Thoracic aorta (tissue), 2 donors: ENCODE measurements at regions not wholly inside any gene's neighbourhood (a gene's known extent, or its start where the extent isn't known, plus 50 kb on each side); places are given as distances from the start of the nearest gene placed in this dataset.

Experiments used
- ATAC-seq: fragments of 150-250 bp; one replicate; pipeline ENCODE4 v1.8.0; 2017; ENCODE audit warnings: low read depth; ENCODE audit not compliant: insufficient number of reproducible peaks, low FRiP score
- DNase-seq: peaks from one replicate; pipeline ENCODE4 v3.0.0-alpha.2; 2020; ENCODE audit warnings: low spot score
- H3K27ac ChIP-seq, 2 donors: fragments of 200-600 bp; sonication (generic); 1 replicate in 1 of 2; 2 replicates in 1 of 2; pipeline ENCODE4 v1.5.1; 2016; ENCODE audit warnings: mild to moderate bottlenecking in 2 of 2, moderate library complexity in 2 of 2
- H3K27me3 ChIP-seq: fragments of 200-600 bp; sonication (generic); replicated peaks from 2 replicates; pipeline ENCODE4 v1.6.0; 2016; ENCODE audit warnings: mild to moderate bottlenecking; ENCODE audit not compliant: insufficient read depth
- H3K36me3 ChIP-seq: fragments of 200-600 bp; sonication (generic); one replicate; pipeline ENCODE4 v1.5.1; 2016
- H3K4me1 ChIP-seq, 2 donors: fragments of 200-600 bp; sonication (generic); 1 replicate in 1 of 2; 2 replicates in 1 of 2; pipeline versions ENCODE4 v1.5.1 to v1.6.0; 2016; ENCODE audit warnings: low read depth in 2 of 2, mild to moderate bottlenecking in 1 of 2; ENCODE audit not compliant: control insufficient read depth in 1 of 2
- H3K4me3 ChIP-seq: fragments of 200-600 bp; sonication (generic); 2 replicates; pipeline ENCODE4 v1.5.1; 2016; ENCODE audit warnings: mild to moderate bottlenecking
- H3K9me3 ChIP-seq: fragments of 200-600 bp; sonication (generic); 2 replicates; pipeline ENCODE4 v1.5.1; 2016
- TF ChIP-seq, protein P1 (sequence below): fragments of 200-600 bp; sonication (generic); IDR thresholded peaks from one replicate; pipeline ENCODE4 v1.5.1; 2019; ENCODE audit warnings: antibody characterized with exemption

DNA sequence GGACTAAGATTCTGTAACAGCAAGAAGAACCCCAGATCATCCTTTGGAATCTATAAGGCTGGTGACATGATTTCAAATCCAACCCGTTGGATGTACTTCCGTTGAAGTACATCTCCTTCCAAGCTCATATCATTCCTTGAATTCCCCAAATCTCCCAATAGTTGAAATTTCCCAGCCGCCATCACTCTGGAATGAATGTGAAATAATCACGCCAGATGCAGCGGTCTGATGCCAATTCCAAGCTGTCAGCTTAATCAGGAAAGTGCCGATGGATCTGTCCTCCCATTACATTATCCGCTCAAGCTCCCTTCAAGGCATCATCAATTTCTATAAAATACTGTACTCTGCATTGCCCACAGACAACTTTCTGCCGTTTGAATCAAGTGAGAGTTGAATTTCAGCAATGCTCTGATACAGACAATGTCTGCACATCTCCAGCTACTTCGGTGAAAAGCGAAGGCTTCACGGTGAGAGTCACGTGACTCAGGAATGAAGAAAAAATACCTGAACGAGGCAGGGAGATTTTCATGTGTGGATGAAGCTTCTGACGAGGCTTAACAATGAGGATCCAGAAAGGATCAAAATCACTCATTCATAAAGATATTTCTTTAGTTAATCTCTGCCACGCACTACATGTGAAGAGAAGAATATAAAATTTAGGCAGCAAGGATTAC lies 663.9 kb downstream of the AJAP1 start:
- no peak overlapping the region for H3K27ac ChIP-seq
- ATAC-seq (no peak), DNase-seq (no peak)
- H3K9me3 ChIP-seq: no peaks in the 10 kb centered on the region
- no peaks in the 10 kb centered on the region for H3K27me3 ChIP-seq
- no peaks in the 10 kb centered on the region for H3K36me3 ChIP-seq
- no peak overlapping the region for H3K4me3 ChIP-seq
- TF ChIP-seq, protein P1, sequence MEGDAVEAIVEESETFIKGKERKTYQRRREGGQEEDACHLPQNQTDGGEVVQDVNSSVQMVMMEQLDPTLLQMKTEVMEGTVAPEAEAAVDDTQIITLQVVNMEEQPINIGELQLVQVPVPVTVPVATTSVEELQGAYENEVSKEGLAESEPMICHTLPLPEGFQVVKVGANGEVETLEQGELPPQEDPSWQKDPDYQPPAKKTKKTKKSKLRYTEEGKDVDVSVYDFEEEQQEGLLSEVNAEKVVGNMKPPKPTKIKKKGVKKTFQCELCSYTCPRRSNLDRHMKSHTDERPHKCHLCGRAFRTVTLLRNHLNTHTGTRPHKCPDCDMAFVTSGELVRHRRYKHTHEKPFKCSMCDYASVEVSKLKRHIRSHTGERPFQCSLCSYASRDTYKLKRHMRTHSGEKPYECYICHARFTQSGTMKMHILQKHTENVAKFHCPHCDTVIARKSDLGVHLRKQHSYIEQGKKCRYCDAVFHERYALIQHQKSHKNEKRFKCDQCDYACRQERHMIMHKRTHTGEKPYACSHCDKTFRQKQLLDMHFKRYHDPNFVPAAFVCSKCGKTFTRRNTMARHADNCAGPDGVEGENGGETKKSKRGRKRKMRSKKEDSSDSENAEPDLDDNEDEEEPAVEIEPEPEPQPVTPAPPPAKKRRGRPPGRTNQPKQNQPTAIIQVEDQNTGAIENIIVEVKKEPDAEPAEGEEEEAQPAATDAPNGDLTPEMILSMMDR: no peak
- H3K4me1 ChIP-seq: no peaks in the 10 kb centered on the region

DNA sequence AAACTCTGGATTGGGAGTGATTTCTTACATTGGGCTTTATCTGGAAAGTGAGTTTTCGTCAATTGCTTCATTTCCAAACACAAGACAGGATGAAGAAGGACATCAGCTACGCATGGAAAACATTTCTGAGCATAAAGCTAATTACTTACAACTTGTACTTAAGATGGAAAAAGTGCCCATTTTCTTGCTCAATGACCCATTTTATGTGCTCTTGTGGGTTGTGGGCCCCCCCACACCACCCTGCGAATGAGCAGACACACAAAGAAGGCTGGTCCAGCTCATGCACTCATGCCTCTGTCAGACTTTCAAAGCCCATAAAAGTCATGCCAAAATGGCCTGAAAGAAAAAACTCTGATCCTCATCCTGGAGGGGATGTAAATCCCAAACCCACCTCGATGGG lies 663.0 kb downstream of the AJAP1 start:
- Histone ChIP-seq H3K4me3 (no peak overlapping the region), H3K27ac (no peak overlapping the region), H3K4me1 (no peaks in the 10 kb centered on the region), H3K27me3 (no peaks in the 10 kb centered on the region), H3K9me3 (no peaks in the 10 kb centered on the region), H3K36me3 (no peaks in the 10 kb centered on the region)
- DNase-seq (no peak), ATAC-seq (no peak)
- TF ChIP-seq, protein P1: no peak

DNA sequence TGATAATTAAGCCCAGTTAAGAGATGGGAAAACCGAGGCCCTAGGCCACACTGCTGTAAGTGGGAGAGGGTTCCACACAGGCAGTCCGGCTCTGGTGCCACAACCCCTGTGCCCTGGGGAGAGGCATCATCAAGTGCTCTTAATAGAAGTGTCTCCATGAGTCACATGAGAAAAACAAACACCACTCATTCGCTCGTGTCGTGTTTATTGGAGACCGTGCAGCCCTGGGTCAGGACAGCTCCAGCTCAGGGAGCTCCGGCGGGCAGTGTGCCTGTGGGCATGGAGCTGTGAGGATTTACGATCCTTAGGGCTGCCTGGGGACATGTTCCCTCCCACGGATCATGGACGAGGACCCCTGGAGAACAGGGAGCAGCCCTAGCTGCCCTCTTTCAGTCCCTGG lies 658.5 kb downstream of the AJAP1 start:
- no peak for ATAC-seq
- no peaks in the 10 kb centered on the region for H3K9me3 ChIP-seq

DNA sequence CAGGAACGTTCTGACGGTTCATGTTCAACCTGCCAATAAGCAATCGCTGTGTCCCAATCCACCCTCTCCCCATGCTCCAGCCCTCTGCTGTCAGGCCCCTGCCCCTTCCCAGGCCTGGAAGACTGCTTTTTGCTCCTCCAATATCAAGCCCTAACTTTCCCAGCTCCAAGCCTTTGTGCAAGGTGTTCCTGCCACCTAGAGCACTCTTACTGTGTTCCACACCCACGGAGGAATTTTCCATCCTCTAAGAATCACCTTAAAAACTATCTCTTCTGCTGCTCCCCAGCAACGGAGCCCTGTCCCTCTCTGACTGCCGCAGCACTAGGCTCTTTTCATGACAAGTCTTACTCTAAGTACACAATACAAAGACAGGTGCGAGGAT lies 657.9 kb downstream of the AJAP1 start:
- Histone ChIP-seq H3K9me3 (no peaks in the 10 kb centered on the region), H3K36me3 (no peaks in the 10 kb centered on the region), H3K4me1 (no peaks in the 10 kb centered on the region), H3K4me3 (no peak overlapping the region), H3K27ac (no peak overlapping the region), H3K27me3 (no peaks in the 10 kb centered on the region)
- ATAC-seq (no peak), DNase-seq (no peak)
- TF ChIP-seq, protein P1: no peak

More for the DNA sequence above, 658.5 kb downstream of the AJAP1 start:
- DNase-seq: no peak
- Histone ChIP-seq H3K27me3 (no peaks in the 10 kb centered on the region), H3K4me1 (no peaks in the 10 kb centered on the region), H3K27ac (no peak overlapping the region), H3K36me3 (no peaks in the 10 kb centered on the region), H3K4me3 (no peak overlapping the region)
- TF ChIP-seq, protein P1: no peak

DNA sequence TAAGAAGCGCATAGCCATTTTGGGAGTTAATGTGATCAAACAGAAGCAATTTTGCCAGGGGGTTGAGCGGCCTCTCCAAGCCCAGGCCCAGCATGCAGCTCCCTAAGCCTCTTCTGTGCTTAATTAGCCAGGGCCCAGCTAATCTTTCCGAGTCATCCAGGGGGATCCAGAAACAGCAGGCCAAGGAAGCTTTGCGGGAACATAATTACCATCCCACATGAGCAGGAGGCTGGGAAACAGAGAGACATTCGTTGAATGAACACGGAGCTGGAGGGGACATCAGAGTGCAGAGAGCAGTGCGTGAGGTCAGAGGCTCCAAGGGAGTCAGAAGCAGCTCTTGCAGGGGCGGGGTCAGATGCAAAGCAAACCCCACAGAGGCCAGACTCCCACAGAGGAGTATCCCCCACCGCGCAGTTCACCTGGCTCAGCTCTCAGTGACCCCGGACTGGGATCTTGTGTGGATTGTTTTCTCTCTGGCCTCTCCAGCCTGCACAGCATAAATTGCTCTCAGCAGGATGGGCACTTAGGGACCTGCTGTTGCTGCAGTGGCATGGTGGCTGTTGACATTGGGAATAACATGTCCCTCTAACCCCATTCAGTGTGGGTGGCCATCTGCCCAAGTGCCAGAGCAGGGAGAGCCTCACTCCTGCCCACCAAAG lies 657.4 kb downstream of the AJAP1 start:
- Histone ChIP-seq H3K9me3 (no peaks in the 10 kb centered on the region), H3K4me3 (no peak overlapping the region), H3K4me1 (no peaks in the 10 kb centered on the region), H3K36me3 (no peaks in the 10 kb centered on the region), H3K27me3 (no peaks in the 10 kb centered on the region), H3K27ac (no peak overlapping the region)
- DNase-seq (no peak), ATAC-seq (no peak)
- TF ChIP-seq, protein P1: no peak
